ENCODE measurements at regions not wholly inside any gene's neighbourhood (a gene's known extent, or its start where the extent isn't known, plus 50 kb on each side); places are given as distances from the start of the nearest gene placed in this dataset.

DNA sequence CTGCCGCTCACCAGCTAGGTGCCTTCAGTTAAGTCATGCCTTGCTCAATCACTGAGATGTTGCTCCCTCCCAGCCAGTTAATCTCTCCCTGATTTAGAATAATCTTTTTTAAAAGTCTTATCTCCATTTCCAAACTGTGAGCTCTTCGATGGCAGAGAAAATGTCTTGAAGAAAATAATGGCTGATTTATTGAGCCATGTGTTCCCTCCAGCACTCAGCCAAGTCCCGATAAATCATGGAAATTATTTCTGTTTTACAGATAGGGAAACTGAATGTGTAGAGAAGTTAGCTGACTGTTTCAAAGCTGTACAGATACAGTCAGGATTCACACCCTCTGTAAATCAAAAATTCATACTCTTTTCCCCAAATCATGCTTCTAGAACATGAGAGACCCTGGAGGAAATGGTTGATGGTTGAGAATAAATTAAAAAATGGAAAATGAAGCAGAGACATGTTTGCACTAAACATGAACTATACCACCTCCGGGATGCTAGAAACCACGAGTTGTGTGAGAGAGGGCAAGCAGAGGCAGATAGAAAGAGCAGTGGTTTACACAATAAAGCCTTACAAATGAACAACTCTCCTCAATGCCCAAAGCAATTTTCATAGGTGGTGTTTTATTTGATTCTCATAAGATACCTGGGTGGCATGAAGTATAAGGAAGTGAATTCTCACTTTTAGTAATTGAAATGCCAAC lies 376.4 kb downstream of the PLPP3 start:
- TF ChIP-seq BRCA1 (IDR thresholded peaks at IDR 0.05; ENCODE audit: low read depth, low read length) (no peak), EP300 (IDR thresholded peaks at IDR 0.05; ENCODE audit: borderline replicate concordance in 1 of 2, low read depth in 2 of 2, low read length in 2 of 2) (no peak), ZNF274 (IDR thresholded peaks at IDR 0.05; ENCODE audit: borderline replicate concordance, extremely low read depth, low read length) (no peak), JUND (IDR thresholded peaks at IDR 0.05; ENCODE audit: low read length) (no peak), SUZ12 (IDR thresholded peaks at IDR 0.05; ENCODE audit: low read length) (no peak), SAP30 (IDR thresholded peaks at IDR 0.05; ENCODE audit: insufficient read depth, insufficient replicate concordance, low read length) (no peak), HDAC6 (IDR thresholded peaks at IDR 0.05; ENCODE audit: low read depth, low read length) (no peak), EZH2 (IDR thresholded peaks at IDR 0.05; ENCODE audit: low read depth, low read length, severe bottlenecking) (no peak), RXRA (IDR thresholded peaks at IDR 0.05; ENCODE audit: insufficient read depth, low read depth, low read length) (no peak), CEBPB (IDR thresholded peaks at IDR 0.05; ENCODE audit: low read depth, low read length) (no peak), RFX5 (IDR thresholded peaks at IDR 0.05; ENCODE audit: borderline replicate concordance, low read depth, low read length) (no peak), POLR2AphosphoS5 (IDR thresholded peaks at IDR 0.05; ENCODE audit: low read depth, low read length) (no peak)
- TF ChIP-seq, protein P1, sequence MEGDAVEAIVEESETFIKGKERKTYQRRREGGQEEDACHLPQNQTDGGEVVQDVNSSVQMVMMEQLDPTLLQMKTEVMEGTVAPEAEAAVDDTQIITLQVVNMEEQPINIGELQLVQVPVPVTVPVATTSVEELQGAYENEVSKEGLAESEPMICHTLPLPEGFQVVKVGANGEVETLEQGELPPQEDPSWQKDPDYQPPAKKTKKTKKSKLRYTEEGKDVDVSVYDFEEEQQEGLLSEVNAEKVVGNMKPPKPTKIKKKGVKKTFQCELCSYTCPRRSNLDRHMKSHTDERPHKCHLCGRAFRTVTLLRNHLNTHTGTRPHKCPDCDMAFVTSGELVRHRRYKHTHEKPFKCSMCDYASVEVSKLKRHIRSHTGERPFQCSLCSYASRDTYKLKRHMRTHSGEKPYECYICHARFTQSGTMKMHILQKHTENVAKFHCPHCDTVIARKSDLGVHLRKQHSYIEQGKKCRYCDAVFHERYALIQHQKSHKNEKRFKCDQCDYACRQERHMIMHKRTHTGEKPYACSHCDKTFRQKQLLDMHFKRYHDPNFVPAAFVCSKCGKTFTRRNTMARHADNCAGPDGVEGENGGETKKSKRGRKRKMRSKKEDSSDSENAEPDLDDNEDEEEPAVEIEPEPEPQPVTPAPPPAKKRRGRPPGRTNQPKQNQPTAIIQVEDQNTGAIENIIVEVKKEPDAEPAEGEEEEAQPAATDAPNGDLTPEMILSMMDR (IDR thresholded peaks at IDR 0.05; ENCODE audit: control extremely low read depth in 1 of 3, insufficient read depth in 1 of 3, low read depth in 1 of 3, low read length in 3 of 3): no peak
- TF ChIP-seq, protein P2, sequence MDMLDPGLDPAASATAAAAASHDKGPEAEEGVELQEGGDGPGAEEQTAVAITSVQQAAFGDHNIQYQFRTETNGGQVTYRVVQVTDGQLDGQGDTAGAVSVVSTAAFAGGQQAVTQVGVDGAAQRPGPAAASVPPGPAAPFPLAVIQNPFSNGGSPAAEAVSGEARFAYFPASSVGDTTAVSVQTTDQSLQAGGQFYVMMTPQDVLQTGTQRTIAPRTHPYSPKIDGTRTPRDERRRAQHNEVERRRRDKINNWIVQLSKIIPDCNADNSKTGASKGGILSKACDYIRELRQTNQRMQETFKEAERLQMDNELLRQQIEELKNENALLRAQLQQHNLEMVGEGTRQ (IDR thresholded peaks at IDR 0.05; ENCODE audit: low read length): no peak
